ENCODE measurements at regions not wholly inside any gene's neighbourhood (a gene's known extent, or its start where the extent isn't known, plus 50 kb on each side); places are given as distances from the start of the nearest gene placed in this dataset.
A peak's percentile ranks its signal among the peaks of the same experiment; 100 is the strongest.

DNA sequence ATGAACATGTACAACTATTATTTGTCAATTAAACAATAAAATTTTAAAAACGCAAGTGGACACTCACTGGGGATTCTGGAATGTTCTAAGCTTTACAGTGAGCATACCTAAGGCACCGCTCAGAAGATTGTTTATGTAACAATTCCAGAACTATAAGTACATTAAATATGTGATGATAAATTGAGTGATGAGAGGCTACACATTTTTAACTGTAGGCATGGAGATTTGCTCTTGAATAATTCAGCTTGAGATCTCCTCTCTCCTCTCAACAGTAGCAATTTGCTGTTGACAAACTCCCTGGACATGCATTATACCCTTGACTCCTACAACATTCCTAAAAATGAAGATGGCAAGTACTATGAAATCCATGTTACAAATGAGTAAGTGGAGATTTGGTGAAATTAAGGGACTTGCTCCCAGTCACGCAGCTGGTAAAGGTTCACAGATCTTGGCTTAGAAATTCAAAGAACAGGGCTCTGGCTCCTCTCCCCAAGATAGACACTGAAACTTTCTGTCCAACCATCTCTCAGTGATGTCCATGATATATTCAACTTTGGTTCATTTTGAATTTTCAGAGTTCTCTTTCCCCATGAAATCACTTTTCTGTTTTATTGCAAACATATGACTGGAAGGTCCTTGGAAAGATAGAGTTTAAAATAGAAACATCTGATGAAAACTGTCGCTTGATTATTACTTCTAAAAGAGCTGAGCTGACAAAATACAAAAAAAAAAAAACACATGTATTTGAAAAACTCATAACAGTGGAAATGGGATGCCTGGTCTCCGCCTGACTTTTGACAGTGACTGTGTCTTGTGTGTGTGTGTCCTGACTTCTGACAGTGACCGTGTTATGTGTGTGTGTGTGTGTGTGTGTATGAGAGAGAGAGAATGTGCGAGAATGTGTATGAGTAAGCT, 488.3 kb downstream of the TNS3 start:
- H3K4me3 ChIP-seq (ENCODE audit: insufficient read depth, low read depth, low read length): no peak overlapping the region
- intact Hi-C loops (cut with micrococcal nuclease) (loop anchor here (5.0 kb wide), 2 partner anchors 54 to 74 kb away; no protein-coding TSS in a partner anchor), dilution Hi-C loops (cut with HindIII; ENCODE audit: low sequenced_read_pairs, unreplicated experiment) (no loop called here), in situ Hi-C loops (cut with MboI; ENCODE audit: low sequenced_read_pairs) (loop anchor here (5.0 kb wide), 1 partner anchor 89 kb away; no protein-coding TSS in a partner anchor)
- TF ChIP-seq MXI1 (IDR thresholded peaks at IDR 0.05; ENCODE audit: borderline replicate concordance, low read depth, low read length) (no peak), RCOR1 (IDR thresholded peaks at IDR 0.05; ENCODE audit: insufficient replicate concordance, low read length) (no peak), MAFK (IDR thresholded peaks at IDR 0.05; ENCODE audit: low read depth, low read length) (peak; percentile 83)
- TF ChIP-seq, protein P1, sequence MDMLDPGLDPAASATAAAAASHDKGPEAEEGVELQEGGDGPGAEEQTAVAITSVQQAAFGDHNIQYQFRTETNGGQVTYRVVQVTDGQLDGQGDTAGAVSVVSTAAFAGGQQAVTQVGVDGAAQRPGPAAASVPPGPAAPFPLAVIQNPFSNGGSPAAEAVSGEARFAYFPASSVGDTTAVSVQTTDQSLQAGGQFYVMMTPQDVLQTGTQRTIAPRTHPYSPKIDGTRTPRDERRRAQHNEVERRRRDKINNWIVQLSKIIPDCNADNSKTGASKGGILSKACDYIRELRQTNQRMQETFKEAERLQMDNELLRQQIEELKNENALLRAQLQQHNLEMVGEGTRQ (IDR thresholded peaks at IDR 0.05; ENCODE audit: low read depth, low read length): no peak
- peak overlapping the region; percentile 93 for H4K5ac ChIP-seq (ENCODE audit: low read depth, low read length)
- H3K14ac ChIP-seq (replicated peaks; ENCODE audit: low read depth, low read length): peak overlapping the region; percentile 47; the same call in 1 of the 2 replicates
- peaks cover 6% of the 10 kb centered on the region for H3K9me1 ChIP-seq (ENCODE audit: insufficient read depth, low read length)
- H3K27me3 ChIP-seq (ENCODE audit: control insufficient read depth, insufficient read depth, low read length): no peaks in the 10 kb centered on the region
- H3K4ac ChIP-seq (ENCODE audit: low read depth, low read length): peak overlapping the region; percentile 71
- H3K23ac ChIP-seq (ENCODE audit: low read depth, low read length): peak overlapping the region; percentile 24; the same call in 1 of the 2 replicates
- H2AK5ac ChIP-seq (ENCODE audit: low read depth, low read length): peak overlapping the region; percentile 88; the same call in 1 of the 2 replicates
- H2BK120ac ChIP-seq (ENCODE audit: low read depth, low read length): peak overlapping the region; percentile 73
- no peaks in the 10 kb centered on the region for H3K9me3 ChIP-seq (ENCODE audit: control insufficient read depth, insufficient read depth, low read length)
- peak overlapping the region; percentile 32; the same call in 1 of the 2 replicates for H3K4me2 ChIP-seq (ENCODE audit: low read depth, low read length)
- H3K36me3 ChIP-seq (ENCODE audit: control insufficient read depth, insufficient read depth, low read length): no peaks in the 10 kb centered on the region
- H2AK9ac ChIP-seq (replicated peaks; ENCODE audit: low read depth, low read length, poor library complexity): no peak overlapping the region
- no peak overlapping the region for H3K9ac ChIP-seq (ENCODE audit: low read depth, low read length)
- 68 to 100% methylated on average over 1 to 3 of the region's 7 CpGs for WGBS, 2 experiments (ENCODE audit: extremely low coverage in 2 of 2, insufficient read length in 1 of 2)
- H3K18ac ChIP-seq (ENCODE audit: low read depth, low read length): peak overlapping the region; percentile 96
- no TSS peak for BruUV-seq (replicated peaks)
- ATAC-seq (ENCODE audit: low read depth) (peak; percentile 63), DNase-seq (peak; percentile 64)
- peak overlapping the region; percentile 39; the same call in 1 of the 2 replicates for H3K27ac ChIP-seq (ENCODE audit: insufficient read depth, low read length)
- peak overlapping the region; percentile 39 to 57; a peak in 2 of 4 replicates for H4K8ac ChIP-seq (ENCODE audit: low read depth in 2 of 2, low read length in 2 of 2)
- H3K4me1 ChIP-seq (ENCODE audit: control insufficient read depth, insufficient read depth, low read length): peaks cover 19% of the 10 kb centered on the region
- peak overlapping the region; percentile 91 for H2BK5ac ChIP-seq (ENCODE audit: low read depth, low read length, poor library complexity, severe bottlenecking)
- ChIA-PET CTCF (interaction anchor here (0.6 to 2.2 kb wide), 3 partner anchors 12 to 1171 kb away, joined by 3 to 11 read pairs (median 4); no protein-coding TSS in a partner anchor), POLR2A (ENCODE audit: unreplicated experiment) (interaction anchor here (0.6 kb wide), 1 partner anchor 640 kb away, joined by 3 read pairs; no protein-coding TSS in a partner anchor)
- peak overlapping the region; percentile 58; the same call in 2 of the 3 replicates for H2BK15ac ChIP-seq (ENCODE audit: low read depth, low read length)
- H3K56ac ChIP-seq (ENCODE audit: extremely low read depth, insufficient read depth, low read length): peak overlapping the region; percentile 5; the same call in 1 of the 2 replicates
- peak overlapping the region; percentile 79 for H4K91ac ChIP-seq (ENCODE audit: insufficient read depth, low read depth, low read length)
- H2AFZ ChIP-seq (replicated peaks; ENCODE audit: low read length, poor library complexity): no peak overlapping the region
- no peaks in the 10 kb centered on the region for H3K79me1 ChIP-seq (ENCODE audit: low read depth in 1 of 2, low read length in 2 of 2)
- H4K20me1 ChIP-seq (ENCODE audit: insufficient read depth, low read length): no peaks in the 10 kb centered on the region
- peak overlapping the region; percentile 64 for H2BK20ac ChIP-seq (ENCODE audit: low read depth, low read length)

Measured in IMR-90 (cell line).